GM12878 (cell line): ENCODE measurements at regions not wholly inside any gene's neighbourhood (a gene's known extent, or its start where the extent isn't known, plus 50 kb on each side); places are given as distances from the start of the nearest gene placed in this dataset.

ENCODE experiments used
- NFIC ChIP-seq: IDR thresholded peaks from 2 replicates; pipeline ENCODE4 v1.6.1; 2012; ENCODE audit warnings: low read depth, mild to moderate bottlenecking, inconsistent platforms, low read length, moderate library complexity
- RCOR1 ChIP-seq: conservative IDR thresholded peaks from 2 replicates; pipeline ENCODE4 v1.6.1; 2012; ENCODE audit warnings: low read depth, low read length, improper control_type of control experiment
- TCF12 ChIP-seq: IDR thresholded peaks from 2 replicates; pipeline ENCODE4 v1.6.1; 2011; ENCODE audit warnings: low read depth, mild to moderate bottlenecking, low read length
- TCF3 ChIP-seq: IDR thresholded peaks from 2 replicates; pipeline ENCODE4 v1.6.1; 2012; ENCODE audit warnings: low read depth, mild to moderate bottlenecking, low read length, borderline replicate concordance; ENCODE audit not compliant: insufficient read depth
- TF ChIP-seq, protein P1 (sequence below): fragments of 450-650 bp; IDR thresholded peaks from 2 replicates; pipeline ENCODE4 v1.6.1; 2018; ENCODE audit warnings: mild to moderate bottlenecking, low read depth, moderate library complexity; ENCODE audit not compliant: partially characterized antibody
- TF ChIP-seq, protein P2 (sequence below): fragments of 450-650 bp; IDR thresholded peaks from 2 replicates; pipeline ENCODE4 v1.6.1; 2018; ENCODE audit warnings: borderline replicate concordance, mild to moderate bottlenecking; ENCODE audit not compliant: partially characterized antibody

DNA sequence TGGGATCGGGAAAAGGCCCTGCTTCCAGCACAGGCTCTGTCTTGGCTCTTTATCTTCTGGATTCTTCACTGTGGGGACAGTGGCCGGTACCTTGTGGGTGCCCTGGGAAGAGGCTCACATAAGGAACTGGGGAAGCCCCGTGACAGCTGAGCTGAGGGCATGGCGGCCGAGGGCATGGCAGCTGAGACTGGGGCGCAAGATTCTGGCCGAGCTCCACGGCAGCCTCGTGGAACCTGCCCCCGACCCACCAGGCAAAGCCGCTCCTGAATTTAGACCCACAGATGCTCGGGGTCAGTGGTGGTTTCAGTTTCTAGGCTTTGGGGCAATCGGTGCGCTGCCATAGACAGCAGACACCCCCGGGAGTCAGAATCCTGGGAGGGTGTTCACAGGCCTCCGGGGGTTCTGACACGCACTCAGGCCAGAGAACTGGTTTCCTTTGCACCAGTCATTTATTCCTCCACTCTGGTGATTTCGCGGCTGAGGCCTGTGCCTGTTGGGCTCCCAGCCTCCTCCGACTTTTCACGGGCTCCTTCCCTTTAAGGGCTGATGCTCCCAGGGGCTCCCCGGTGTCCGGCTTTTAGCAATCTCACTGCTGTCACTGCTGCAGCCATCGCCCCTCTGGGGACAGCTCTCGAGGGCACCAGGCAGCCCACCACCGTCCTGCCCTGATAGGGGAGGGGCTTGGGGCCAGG is 117.6 kb downstream of the TEX29 start (continued):
- TF ChIP-seq NFIC (no peak), RCOR1 (no peak), TCF3 (no peak), TCF12 (no peak)
- TF ChIP-seq, protein P1, sequence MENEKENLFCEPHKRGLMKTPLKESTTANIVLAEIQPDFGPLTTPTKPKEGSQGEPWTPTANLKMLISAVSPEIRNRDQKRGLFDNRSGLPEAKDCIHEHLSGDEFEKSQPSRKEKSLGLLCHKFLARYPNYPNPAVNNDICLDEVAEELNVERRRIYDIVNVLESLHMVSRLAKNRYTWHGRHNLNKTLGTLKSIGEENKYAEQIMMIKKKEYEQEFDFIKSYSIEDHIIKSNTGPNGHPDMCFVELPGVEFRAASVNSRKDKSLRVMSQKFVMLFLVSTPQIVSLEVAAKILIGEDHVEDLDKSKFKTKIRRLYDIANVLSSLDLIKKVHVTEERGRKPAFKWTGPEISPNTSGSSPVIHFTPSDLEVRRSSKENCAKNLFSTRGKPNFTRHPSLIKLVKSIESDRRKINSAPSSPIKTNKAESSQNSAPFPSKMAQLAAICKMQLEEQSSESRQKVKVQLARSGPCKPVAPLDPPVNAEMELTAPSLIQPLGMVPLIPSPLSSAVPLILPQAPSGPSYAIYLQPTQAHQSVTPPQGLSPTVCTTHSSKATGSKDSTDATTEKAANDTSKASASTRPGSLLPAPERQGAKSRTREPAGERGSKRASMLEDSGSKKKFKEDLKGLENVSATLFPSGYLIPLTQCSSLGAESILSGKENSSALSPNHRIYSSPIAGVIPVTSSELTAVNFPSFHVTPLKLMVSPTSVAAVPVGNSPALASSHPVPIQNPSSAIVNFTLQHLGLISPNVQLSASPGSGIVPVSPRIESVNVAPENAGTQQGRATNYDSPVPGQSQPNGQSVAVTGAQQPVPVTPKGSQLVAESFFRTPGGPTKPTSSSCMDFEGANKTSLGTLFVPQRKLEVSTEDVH: no peak
- TF ChIP-seq, protein P2, sequence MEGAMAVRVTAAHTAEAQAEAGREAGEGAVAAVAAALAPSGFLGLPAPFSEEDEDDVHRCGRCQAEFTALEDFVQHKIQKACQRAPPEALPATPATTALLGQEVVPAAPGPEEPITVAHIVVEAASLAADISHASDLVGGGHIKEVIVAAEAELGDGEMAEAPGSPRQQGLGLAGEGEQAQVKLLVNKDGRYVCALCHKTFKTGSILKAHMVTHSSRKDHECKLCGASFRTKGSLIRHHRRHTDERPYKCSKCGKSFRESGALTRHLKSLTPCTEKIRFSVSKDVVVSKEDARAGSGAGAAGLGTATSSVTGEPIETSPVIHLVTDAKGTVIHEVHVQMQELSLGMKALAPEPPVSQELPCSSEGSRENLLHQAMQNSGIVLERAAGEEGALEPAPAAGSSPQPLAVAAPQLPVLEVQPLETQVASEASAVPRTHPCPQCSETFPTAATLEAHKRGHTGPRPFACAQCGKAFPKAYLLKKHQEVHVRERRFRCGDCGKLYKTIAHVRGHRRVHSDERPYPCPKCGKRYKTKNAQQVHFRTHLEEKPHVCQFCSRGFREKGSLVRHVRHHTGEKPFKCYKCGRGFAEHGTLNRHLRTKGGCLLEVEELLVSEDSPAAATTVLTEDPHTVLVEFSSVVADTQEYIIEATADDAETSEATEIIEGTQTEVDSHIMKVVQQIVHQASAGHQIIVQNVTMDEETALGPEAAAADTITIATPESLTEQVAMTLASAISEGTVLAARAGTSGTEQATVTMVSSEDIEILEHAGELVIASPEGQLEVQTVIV: no peak
